IgD-negative memory B cell (primary cell): ENCODE measurements at regions not wholly inside any gene's neighbourhood (a gene's known extent, or its start where the extent isn't known, plus 50 kb on each side); places are given as distances from the start of the nearest gene placed in this dataset.
A peak's percentile ranks its signal among the peaks of the same experiment; 100 is the strongest.
"Not testable (repeated sequence)": the region's sequence is repeated elsewhere in the genome, so short reads cannot be mapped to it uniquely, and the experiment has no call there.

ENCODE experiments used
- H3K27ac Mint-ChIP-seq, 3 donors: one replicate each; pipeline ENCODE4 v1.8.0; 2020 to 2022; ENCODE audit warnings: mild to moderate bottlenecking in 3 of 3, mixed read lengths in 3 of 3, moderate library complexity in 1 of 3
- H3K27me3 Mint-ChIP-seq: one replicate; pipeline ENCODE4 v1.8.0; 2021; ENCODE audit warnings: mixed read lengths
- H3K36me3 Mint-ChIP-seq: one replicate; pipeline ENCODE4 v1.8.0; 2020; ENCODE audit warnings: mild to moderate bottlenecking, mixed read lengths
- H3K4me1 Mint-ChIP-seq, 3 donors: one replicate each; pipeline ENCODE4 v1.8.0; 2020 to 2022; ENCODE audit warnings: mixed read lengths in 3 of 3, mild to moderate bottlenecking in 1 of 3
- H3K4me3 Mint-ChIP-seq, 4 donors: one replicate each; pipeline ENCODE4 v1.8.0; 2020 to 2022; ENCODE audit warnings: mild to moderate bottlenecking in 4 of 4, mixed read lengths in 4 of 4, moderate library complexity in 3 of 4
- H3K9me3 Mint-ChIP-seq, 3 donors: one replicate each; pipeline ENCODE4 v1.8.0; 2020 to 2021; ENCODE audit warnings: mixed read lengths in 3 of 3, mild to moderate bottlenecking in 1 of 3

GRCh38 chr1:221030990-221031389, 151.7 kb downstream of the HLX start:
- Mint-ChIP-seq H3K9me3 (no peaks in the 10 kb centered on the region), H3K4me3 (no peak overlapping the region), H3K36me3 (peaks cover 5% of the 10 kb centered on the region), H3K27me3 (no peaks in the 10 kb centered on the region), H3K4me1 (peaks cover 10 to 15% (median 10%) of the 10 kb centered on the region in 3 donors), H3K27ac (no peak overlapping the region)

- no peaks in the 10 kb centered on the region for H3K9me3 Mint-ChIP-seq
- no peaks in the 10 kb centered on the region for H3K27me3 Mint-ChIP-seq
- no peak overlapping the region for H3K4me3 Mint-ChIP-seq
- no peak overlapping the region for H3K27ac Mint-ChIP-seq
- peaks cover 4 to 9% (median 4%) of the 10 kb centered on the region in 3 donors for H3K4me1 Mint-ChIP-seq
- H3K36me3 Mint-ChIP-seq, result peaks cover 5% of the 10 kb centered on the region
Observed at GRCh38 chr1:221031458-221032203, 152.4 kb downstream of the HLX start.

GRCh38 chr1:221032204-221032585, 153.0 kb downstream of the HLX start:
- H3K27me3 Mint-ChIP-seq, result no peaks in the 10 kb centered on the region
- H3K4me3 Mint-ChIP-seq, result no peak overlapping the region
- H3K27ac Mint-ChIP-seq, result no peak overlapping the region
- H3K36me3 Mint-ChIP-seq, result peaks cover 5% of the 10 kb centered on the region
- H3K9me3 Mint-ChIP-seq, result peaks cover 0 to 2% (median under 1%) of the 10 kb centered on the region in 3 donors
- H3K4me1 Mint-ChIP-seq, result peaks cover 3 to 5% (median 3%) of the 10 kb centered on the region in 3 donors

GRCh38 chr1:221032637-221033280, 153.5 kb downstream of the HLX start:
- Mint-ChIP-seq H3K4me1 (peaks cover 5 to 8% (median 5%) of the 10 kb centered on the region in 3 donors), H3K9me3 (peaks cover 0 to 7% (median 2%) of the 10 kb centered on the region in 3 donors), H3K27me3 (no peaks in the 10 kb centered on the region), H3K4me3 (no peak overlapping the region), H3K27ac (no peak overlapping the region), H3K36me3 (peaks cover 5% of the 10 kb centered on the region)

- Mint-ChIP-seq H3K4me1 (peaks cover 0 to 8% (median 7%) of the 10 kb centered on the region in 3 donors), H3K9me3 (peaks cover 0 to 7% (median 4%) of the 10 kb centered on the region in 3 donors), H3K27ac (no peak overlapping the region), H3K27me3 (peaks cover 1% of the 10 kb centered on the region), H3K36me3 (peaks cover 8% of the 10 kb centered on the region), H3K4me3 (no peak overlapping the region)
Observed at GRCh38 chr1:221035662-221036153, 156.5 kb downstream of the HLX start.

GRCh38 chr1:221039616-221040015, 160.4 kb downstream of the HLX start:
- Mint-ChIP-seq H3K27me3 (peaks cover 1% of the 10 kb centered on the region), H3K9me3 (peaks cover 0 to 7% (median 6%) of the 10 kb centered on the region in 3 donors), H3K4me3 (no peak overlapping the region), H3K36me3 (peaks cover 4% of the 10 kb centered on the region), H3K4me1 (peaks cover 0 to 8% (median 5%) of the 10 kb centered on the region in 3 donors), H3K27ac (no peak overlapping the region)

- Mint-ChIP-seq H3K36me3 (peaks cover 4% of the 10 kb centered on the region), H3K4me3 (no peak overlapping the region), H3K9me3 (peaks cover 0 to 7% (median 6%) of the 10 kb centered on the region in 3 donors), H3K27ac (no peak overlapping the region), H3K27me3 (peaks cover 1% of the 10 kb centered on the region), H3K4me1 (peaks cover 0 to 11% (median 5%) of the 10 kb centered on the region in 3 donors)
Observed at GRCh38 chr1:221040101-221040500, 160.9 kb downstream of the HLX start.

- H3K27me3 Mint-ChIP-seq, result peaks cover 1% of the 10 kb centered on the region
- H3K4me3 Mint-ChIP-seq, result no peak overlapping the region
- peaks cover 2 to 13% (median 7%) of the 10 kb centered on the region in 3 donors for H3K4me1 Mint-ChIP-seq
- peak overlapping the region in 1 of 3 donors; percentile 19 for H3K27ac Mint-ChIP-seq
- H3K9me3 Mint-ChIP-seq, result peaks cover 0 to 7% (median 6%) of the 10 kb centered on the region in 3 donors
- peaks cover 4% of the 10 kb centered on the region for H3K36me3 Mint-ChIP-seq
Observed at GRCh38 chr1:221040691-221041285, 161.5 kb downstream of the HLX start.

GRCh38 chr1:221044538-221044937, 165.3 kb downstream of the HLX start:
- H3K27ac Mint-ChIP-seq, result no peak overlapping the region
- H3K27me3 Mint-ChIP-seq, result no peaks in the 10 kb centered on the region
- peaks cover 4% of the 10 kb centered on the region for H3K36me3 Mint-ChIP-seq
- H3K4me3 Mint-ChIP-seq, result peak overlapping the region in 1 of 4 donors; percentile 43
- H3K9me3 Mint-ChIP-seq, result peaks cover 4 to 15% (median 11%) of the 10 kb centered on the region in 3 donors
- H3K4me1 Mint-ChIP-seq, result peaks cover 16 to 34% (median 29%) of the 10 kb centered on the region in 3 donors

- Mint-ChIP-seq H3K27ac (no peak overlapping the region), H3K4me1 (peaks cover 16 to 35% (median 31%) of the 10 kb centered on the region in 3 donors), H3K4me3 (no peak overlapping the region), H3K27me3 (no peaks in the 10 kb centered on the region), H3K9me3 (peaks cover 5 to 20% (median 17%) of the 10 kb centered on the region in 3 donors), H3K36me3 (peaks cover 4% of the 10 kb centered on the region)
Observed at GRCh38 chr1:221045151-221045550, 165.9 kb downstream of the HLX start.

GRCh38 chr1:221045842-221046831, 166.9 kb downstream of the HLX start:
- peaks cover 6% of the 10 kb centered on the region for H3K36me3 Mint-ChIP-seq
- peak overlapping the region; percentile 68 to 90 (median 81) for H3K4me3 Mint-ChIP-seq
- H3K27ac Mint-ChIP-seq, result peak overlapping the region; percentile 87 to 98 (median 91)
- peaks cover 19 to 43% (median 33%) of the 10 kb centered on the region in 3 donors for H3K4me1 Mint-ChIP-seq
- no peaks in the 10 kb centered on the region for H3K27me3 Mint-ChIP-seq
- peaks cover 5 to 23% (median 22%) of the 10 kb centered on the region in 3 donors for H3K9me3 Mint-ChIP-seq

GRCh38 chr1:221051391-221051790, 172.1 kb downstream of the HLX start:
- Mint-ChIP-seq H3K9me3 (peaks cover 5 to 44% (median 41%) of the 10 kb centered on the region in 3 donors), H3K4me3 (peak overlapping the region; percentile 1 to 76 (median 38)), H3K4me1 (peaks cover 21 to 44% (median 31%) of the 10 kb centered on the region in 3 donors), H3K27ac (peak overlapping the region in 2 of 3 donors; percentile 2 to 11)
- not testable (repeated sequence) for H3K36me3 Mint-ChIP-seq, H3K27me3 Mint-ChIP-seq

- H3K4me3 Mint-ChIP-seq, result no peak overlapping the region
- H3K27ac Mint-ChIP-seq, result no peak overlapping the region
- peaks cover 8 to 38% (median 31%) of the 10 kb centered on the region in 3 donors for H3K9me3 Mint-ChIP-seq
- no peaks in the 10 kb centered on the region for H3K27me3 Mint-ChIP-seq
- peaks cover 16 to 24% (median 23%) of the 10 kb centered on the region in 3 donors for H3K4me1 Mint-ChIP-seq
- H3K36me3 Mint-ChIP-seq, result peaks cover 2% of the 10 kb centered on the region
Observed at GRCh38 chr1:221053889-221054288, 174.6 kb downstream of the HLX start.

- H3K27ac Mint-ChIP-seq, result no peak overlapping the region
- peaks cover 4 to 16% (median 6%) of the 10 kb centered on the region in 3 donors for H3K4me1 Mint-ChIP-seq
- no peak overlapping the region for H3K4me3 Mint-ChIP-seq
- H3K36me3 Mint-ChIP-seq, result peaks cover 3% of the 10 kb centered on the region
- no peaks in the 10 kb centered on the region for H3K27me3 Mint-ChIP-seq
- H3K9me3 Mint-ChIP-seq, result peaks cover 7 to 21% (median 8%) of the 10 kb centered on the region in 3 donors
Observed at GRCh38 chr1:221059506-221059905, 180.3 kb downstream of the HLX start.
